Glomerular visceral epithelial cell (primary cell): ENCODE measurements at regions not wholly inside any gene's neighbourhood (a gene's known extent, or its start where the extent isn't known, plus 50 kb on each side); places are given as distances from the start of the nearest gene placed in this dataset.

Experiments
- DNase-seq: peaks from one replicate; pipeline ENCODE4 v3.0.0-alpha.2; 2016; ENCODE audit errors: extremely low spot score

DNA sequence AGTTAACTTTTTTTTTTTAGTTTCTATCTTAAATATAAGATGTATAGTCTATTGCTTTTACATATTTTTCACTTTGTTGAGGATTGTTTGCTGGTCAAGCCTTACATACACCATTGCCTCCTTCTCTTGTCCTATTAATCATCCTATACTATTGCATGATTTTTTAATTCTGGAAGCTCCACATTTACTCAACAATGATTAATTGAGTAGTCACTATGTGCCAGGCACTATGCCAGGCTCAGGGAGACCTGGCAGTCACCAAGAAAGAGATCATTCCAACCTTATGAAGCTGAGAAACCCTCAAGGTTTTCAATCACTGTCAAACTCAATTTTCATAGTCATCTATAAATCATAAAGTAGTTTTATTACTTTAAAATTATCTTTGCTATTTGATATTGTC, 626.2 kb downstream of the IGSF11 start:
- no peak for DNase-seq

DNA sequence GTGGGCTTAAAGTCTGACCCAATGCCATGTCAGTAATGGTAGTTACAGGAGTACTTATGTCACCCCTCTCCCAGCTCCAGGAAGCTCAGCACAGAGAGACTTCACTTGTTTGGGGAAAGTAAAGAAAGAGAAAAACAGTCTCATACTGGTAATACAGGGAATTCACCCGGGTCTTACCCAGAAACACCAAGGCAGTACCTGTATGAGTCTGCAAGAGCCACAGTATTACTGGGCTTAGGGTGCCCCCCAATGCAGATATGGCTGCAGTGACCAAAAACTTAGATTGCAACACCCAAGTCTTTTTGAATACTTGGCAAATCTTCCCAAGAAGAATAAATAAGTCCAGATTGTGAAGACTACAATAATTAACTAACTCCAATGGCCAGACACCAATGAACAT, 622.1 kb downstream of the IGSF11 start:
- DNase-seq, result no peak

DNA sequence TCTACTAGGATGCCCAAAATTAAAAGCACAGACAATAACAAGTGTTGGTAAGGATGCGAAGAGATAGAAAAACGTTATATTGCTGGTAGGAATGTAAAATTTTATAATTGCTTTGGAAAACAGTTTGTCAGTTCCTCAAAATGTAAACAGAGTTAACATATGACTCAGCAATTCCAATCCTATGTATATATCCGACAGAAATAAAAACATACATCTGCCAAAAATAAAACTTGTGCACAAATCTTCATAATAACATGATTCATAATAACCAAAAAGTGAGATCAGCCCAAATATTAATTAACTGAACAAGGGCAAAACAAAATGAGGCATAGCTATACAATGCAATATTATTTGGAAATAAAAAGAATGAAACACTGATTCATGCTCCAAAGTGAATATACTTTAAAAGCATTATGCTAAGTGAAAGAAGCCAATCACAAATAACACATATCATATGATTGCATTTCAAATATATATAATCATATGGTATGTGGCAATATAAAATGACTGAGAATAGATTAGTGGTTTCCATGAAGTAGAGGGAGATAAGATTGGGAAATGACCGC, 609.3 kb downstream of the IGSF11 start:
- DNase-seq, result no peak

DNA sequence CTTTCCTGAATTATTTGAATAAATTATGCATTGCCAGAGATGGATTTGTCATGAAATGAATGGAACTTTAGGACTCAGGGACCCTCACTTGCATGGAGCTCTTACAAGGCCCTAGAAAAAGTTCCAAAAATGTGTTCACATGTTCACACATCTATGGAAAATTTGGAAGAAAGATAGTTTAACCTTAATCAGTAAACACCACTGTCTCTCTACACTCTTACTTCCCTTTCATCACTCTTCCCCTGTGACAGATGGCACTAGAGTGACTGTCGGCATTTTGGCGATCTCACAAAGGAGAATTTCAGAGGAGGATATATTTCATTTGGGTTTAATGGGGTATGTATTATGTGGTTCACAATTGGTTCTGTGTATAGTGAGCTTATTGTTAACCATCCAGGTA, 600.8 kb downstream of the IGSF11 start:
- DNase-seq, result no peak

DNA sequence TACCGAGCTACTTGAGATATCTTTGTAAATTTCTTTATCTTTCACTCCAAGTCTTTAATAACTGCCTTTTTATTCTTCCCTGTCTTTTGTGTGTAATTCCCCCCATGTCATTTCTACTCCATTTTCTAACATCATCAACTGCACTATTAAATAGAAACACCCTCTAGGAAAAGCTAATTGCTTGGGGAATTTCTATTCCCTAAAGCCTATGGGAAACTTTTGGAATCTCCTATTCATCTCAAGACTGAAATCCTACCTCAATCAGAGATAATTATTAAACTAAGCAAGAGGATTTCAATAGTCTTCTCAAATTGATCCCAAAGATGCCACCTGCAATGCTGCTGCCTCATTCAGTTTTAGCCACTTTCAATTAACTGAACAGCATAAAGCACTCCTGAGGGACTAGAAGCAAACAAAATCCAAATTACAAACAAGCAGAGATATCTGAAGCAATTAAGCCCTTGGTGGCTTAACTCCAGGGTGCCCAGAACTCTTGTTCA, 598.7 kb downstream of the IGSF11 start:
- no peak for DNase-seq

DNA sequence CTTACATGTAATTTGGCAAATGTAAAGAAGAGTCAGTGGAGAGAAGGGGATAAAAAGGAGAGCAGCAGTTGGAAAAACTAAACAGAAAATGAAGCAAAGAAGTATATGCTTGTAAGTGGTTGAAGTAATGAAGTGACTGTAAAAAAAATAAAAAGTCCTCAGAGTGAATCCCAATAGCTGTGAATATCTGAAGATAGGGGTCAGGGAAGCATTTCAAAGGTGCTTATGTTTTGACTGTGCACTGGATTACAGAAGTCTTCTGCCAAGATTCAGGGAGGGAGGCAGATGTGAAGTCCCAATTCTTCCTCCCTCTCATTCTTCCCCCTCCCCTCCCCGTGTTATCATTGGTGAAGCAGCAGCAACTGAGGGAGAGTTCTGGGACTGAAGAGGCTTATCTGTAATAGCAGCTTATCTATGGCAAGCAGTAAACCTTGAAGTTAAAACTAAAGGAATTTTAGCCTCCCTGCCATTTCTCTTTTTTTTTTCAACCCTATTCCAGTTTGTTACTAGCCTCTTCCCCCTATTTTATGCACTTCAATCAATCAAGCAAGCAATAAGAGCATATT, 597.9 kb downstream of the IGSF11 start:
- no peak for DNase-seq

DNA sequence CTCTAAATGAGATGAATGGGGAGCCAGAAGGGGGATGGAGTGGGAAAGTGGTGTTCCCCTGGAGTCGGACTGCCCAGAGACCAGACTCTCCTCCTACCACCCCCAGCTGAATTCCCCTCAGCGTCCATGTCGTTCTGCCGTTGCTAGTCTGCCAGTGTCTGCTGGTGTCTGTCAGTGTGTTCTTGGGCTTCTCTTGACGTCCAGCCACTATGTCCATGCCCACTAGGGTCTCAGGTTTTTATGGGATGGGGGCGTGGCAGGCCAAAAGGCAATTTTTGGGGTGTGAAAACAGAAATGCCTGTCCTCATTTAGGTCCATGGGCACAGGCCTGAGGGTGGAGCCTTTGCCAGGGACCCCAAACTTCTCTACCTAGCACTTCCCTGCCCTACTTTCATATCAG, 589.6 kb downstream of the IGSF11 start:
- DNase-seq, result no peak

DNA sequence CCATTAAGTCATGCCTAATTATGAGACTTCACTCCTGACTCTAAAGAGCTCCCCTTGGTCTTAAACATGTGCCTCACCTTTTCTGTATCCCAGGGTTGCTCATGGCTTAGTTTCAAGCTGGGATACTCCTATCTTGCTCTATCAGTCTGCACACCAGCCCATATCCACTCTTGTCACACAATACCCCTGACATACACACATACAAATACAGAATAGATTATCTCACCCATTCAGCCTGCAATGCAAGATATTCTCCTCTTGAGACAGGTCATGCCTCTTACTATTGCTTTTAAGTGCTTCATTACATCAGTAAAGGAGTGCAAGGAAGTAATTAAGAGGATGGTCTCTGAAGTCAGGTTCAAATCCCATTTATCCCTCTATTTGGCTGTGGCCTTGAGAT, 587.3 kb downstream of the IGSF11 start:
- DNase-seq, result no peak

DNA sequence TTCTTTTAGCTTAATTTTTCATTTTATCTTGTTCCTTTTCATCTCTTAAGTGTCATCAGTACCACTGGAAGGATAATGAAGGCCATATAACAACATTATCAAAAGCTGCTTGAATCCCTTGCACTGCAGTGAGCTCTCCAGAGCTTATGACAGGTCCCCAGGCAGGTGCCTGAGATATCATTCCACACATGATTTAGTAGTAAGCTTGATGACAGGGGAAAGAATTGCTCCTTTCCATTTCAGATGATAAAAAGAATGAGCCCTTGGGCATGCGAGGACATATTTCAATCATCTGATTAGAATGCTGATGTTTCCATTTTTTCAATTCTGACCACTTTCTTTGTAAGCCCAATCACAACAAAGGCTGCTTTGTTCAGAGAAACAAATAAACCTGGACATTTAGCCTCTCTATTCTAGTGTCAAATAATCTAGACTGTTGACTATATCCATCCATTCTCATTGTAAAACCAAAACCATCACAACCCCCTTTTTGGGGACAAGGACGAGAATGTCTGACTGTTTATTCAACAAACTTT, 567.8 kb downstream of the IGSF11 start:
- DNase-seq, result no peak

DNA sequence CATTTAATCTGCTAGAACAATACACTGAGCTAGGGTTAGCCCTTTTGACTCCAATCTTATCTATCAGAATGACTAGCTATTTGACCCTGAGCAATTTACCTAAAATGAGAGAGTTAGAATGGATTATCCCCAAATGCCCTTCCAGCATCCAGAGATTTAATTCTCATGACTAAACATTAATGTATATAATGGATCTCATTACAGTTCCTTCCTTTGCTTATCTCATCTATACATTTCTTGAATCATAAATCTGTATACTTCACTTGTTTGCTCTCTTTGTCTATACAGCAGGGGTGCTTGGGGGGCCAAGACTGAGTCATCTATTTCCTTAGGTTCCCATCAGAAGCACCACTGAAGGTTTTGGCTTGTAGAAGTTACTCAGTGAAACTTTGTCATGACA, 565.8 kb downstream of the IGSF11 start:
- DNase-seq, result no peak

DNA sequence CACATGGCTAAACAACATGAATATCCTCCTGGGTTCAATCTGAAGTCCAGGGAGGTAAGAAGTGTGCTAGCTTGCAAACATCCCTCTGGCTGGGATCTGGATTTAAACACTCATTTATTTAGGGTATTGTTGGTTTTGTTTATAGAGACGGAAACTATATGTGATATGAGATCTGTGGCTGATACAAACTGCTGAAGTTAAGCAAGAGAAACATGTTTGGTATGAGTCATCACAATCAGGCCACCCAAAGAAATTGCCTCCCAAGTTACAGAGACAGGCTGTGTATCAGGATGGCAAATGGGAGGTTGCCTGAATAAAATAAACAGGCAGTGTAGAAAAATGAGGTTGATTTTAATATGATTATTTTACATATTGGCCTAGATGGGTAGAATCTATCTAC, 562.1 kb downstream of the IGSF11 start:
- DNase-seq, result no peak

DNA sequence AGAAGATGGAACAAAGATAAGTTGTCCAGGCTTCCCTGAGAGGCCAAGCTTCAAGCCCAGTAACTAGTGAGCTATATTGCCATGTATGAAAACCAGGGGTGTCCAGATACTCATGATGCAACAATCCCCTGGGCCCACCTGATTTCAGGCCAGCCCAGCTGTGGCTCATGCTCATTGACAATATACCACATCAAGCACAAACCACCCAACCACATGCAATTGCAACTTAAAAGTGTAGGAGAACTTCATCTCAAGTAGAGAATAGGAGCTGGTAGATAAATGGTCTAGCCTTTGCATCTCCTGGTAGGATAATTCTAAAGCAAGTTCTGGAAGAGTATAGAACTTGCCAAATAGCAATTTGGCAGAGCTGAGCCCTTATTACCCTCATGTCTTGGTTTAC, 561.3 kb downstream of the IGSF11 start:
- DNase-seq, result no peak

DNA sequence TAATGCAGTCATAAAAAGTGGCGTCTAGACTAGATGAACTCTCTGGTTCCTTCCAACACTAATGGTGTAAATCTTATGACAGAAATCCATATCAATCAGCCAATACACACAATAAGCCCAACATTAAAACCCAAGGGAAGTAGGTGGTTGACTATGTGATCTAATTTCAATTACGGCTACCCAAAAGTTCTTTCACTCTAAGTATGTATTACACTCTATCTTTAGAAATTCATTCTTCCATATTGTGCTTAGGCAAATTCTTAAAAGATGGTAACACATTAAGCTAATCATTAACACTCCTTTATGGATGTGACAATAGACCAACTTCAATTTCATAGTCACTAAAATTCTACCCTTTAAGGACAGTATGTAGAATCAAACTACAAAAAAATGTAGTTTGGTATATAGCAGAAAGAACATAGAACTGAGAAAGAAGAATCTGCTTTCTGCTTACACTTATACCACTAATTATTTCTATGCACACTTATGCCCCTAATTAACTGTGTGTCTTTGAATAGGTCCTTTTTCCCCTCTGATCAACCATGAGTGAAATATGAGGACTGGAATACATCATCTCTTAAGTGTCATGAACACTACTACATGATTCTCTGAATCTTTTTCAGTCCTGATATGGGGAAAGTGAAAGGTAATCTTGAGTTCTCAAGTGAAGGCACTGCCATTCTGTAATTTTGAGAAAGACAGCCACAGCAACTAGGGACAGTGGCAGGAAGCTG, 557.6 kb downstream of the IGSF11 start:
- no peak for DNase-seq

DNA sequence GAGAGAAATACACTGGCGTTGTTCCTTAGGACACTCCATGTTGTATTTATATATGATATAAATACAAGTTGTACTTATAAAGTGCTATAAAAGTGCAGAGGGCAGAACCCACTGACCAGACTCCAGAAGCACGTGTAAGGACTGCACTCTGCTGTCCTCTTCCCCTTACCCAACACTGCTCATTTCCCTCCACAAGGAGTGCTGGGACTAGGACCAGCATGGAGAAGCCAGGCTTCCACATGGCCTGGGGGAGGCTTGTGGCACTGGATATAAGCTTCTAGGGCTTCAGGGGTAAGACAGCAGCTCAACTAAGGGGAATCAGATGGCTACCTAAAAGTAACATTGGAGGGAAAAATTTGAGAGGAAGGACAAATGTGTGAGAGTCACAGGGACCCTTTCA, 556.9 kb downstream of the IGSF11 start:
- DNase-seq, result no peak

DNA sequence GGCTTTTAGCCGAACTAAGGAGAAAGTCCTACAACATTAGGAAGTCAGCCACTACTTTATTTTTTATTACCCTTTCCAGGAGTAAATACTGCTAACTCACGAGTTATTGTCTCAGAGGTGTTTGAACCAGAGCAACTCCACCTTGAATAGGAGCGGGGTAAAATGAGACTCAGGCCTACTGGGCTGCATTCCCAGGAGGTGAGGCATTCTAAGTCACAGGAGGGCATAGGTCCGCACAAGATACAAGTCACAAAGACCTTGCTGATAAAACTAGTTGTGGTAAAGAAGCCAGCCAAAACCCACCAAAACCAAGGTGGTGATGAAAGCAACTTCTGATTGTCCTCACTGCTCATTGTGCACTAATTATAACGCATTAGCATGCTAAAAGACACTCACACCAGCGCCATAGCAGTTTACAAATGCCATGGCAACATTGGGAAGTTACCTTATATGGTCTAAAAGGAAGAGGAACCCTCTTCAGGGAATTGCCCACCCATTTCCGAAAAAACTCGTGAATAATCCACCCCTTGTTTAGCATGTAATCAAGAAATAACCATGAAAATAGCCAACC, 555.9 kb downstream of the IGSF11 start:
- DNase-seq, result no peak

DNA sequence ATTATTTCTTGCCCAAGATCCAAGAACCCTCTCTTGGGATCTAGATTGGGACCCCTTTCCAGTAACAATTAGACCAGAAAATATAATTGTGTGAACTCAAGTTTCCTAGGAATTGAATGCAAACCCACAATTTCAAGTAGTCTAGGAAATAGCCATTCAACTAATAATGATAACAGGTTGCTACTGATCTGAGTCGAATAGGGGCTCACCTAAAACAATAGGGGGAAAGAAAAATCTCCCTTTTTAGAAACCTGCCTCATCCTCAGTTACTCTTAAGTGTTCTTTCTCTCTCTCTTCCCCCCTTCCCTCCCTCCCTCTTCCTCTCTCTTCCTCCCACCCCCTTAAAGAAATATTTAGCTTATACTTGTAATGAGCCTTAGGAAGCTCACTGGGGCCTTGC, 555.3 kb downstream of the IGSF11 start:
- DNase-seq, result no peak

DNA sequence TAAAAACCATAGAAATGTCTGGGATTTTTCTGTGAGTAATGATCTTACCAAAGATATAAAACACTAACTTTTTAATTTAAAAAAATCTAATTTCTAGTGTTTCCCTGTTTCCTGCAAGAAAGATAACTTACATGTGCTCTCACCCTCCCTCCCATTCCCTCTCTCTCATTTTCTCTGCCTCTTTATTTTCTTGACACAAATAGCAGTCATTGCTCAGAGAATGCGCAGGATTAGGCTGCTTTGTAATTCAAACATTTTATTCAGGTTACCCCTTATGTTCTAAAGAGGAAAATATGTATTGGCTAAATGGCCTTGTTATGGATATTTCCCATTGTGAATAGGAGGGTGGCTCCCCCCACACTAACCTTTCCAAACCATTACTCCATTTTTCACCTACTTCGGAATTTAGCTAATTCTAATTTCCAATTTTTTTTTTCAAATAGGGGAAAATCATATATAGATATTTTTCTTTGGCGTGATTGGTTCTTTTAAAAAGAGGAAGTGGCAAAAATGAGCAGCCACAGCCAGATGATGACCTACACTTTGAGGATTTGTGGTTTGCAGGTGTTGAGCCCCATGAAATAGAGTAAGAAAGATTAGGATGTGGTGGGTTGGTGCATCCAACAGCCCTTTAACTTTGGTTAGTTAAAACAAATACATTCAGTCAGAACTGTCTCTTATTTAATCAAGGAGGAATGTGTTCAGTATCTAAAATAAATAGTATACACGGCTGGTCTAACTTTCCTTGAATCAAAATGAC, 554.4 kb downstream of the IGSF11 start:
- DNase-seq, result no peak

DNA sequence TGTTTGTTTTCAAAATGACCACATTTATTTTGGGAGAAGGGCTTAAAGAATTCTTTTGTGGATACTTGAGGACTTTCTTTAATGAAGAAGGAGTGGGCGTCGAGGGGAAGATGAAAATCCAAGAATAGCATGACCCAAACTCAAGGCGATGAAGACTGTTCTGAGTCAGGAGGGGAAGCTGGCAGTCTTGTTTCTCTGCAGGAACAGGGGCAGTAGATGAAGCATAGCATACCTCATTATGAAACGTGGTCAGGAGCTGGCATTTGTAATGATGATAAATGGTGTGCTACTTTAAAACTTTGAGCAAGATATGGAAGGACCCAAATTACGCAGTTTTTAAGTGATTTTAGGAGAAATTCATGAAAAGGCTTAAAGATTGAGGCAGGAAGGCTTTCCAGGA, 549.0 kb downstream of the IGSF11 start:
- DNase-seq, result no peak

DNA sequence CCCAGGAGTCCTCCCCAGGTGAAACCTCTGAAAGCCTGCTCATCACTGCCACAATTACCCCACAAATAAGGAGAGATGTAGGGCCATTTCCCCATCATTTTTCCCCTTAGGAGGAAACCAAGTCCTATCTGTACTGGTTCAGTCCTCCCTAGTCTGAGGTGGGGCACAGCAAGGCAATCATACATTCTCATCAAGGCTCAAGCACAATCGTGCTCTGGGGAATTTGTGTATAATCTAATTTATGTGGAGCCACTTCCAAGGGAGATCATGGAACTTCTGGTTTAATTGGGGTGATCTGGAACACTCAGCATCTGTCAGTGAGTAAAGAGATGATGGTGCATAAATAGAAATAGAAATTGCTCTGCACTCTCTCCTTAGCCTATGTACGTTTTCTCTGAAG, 546.9 kb downstream of the IGSF11 start:
- no peak for DNase-seq

DNA sequence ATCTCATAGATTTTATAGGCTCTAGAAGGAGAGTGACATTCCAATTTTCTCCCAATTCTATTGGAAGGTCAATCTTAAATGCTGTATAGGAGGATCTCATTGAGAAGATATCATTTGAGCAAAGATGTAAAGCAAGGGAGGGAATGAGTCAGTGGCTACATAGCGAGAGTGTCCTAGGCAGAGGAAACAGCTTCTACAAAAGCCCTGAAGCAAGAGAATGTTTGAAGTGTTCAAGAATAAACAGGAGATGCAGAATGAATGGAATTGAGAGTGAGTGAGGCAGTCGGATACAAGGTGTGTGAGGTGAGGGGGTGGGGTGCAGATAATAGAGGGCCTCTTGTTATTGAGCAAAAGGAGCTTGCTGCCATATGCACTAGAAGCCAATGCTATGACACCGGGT, 545.9 kb downstream of the IGSF11 start:
- DNase-seq, result no peak

DNA sequence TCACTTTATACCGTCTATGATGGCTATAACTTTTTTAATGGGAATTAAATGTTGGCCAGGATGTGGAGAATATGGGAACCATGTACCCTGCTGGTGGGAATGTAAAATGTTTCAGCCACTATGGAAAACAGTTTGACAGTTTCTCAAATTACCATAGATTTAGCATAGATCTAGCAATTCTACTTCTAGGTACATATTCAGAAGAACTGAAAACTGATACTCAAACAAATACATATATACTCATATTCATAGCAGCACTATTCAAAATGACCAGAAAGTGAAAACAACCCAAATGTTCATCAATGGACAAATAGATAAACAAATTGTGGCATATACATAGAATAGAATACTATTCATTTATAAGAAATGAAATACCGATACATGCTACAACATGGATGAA, 539.4 kb downstream of the IGSF11 start:
- DNase-seq, result no peak

DNA sequence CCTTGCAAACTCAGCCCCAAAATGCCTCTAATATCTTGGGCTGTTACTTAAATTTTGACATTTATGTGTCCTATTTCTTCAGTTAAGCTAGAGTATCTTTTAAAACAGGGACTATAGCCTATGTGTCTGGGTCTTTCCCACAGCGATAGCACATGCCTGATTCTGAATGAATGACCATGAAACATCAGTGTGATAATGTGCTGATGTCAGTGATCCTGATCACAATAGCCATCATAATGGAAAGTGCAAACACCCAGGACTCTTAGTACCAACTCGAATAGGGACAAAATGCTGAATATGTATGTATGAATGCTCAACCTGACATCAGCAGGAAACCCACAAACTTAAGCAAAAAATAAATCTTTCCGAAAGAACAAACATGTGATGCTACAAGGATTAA, 537.4 kb downstream of the IGSF11 start:
- DNase-seq, result no peak
